HG02870 (cell line): ENCODE measurements at regions not wholly inside any gene's neighbourhood (a gene's known extent, or its start where the extent isn't known, plus 50 kb on each side); places are given as distances from the start of the nearest gene placed in this dataset.

Experiments used
- ATAC-seq: cut with Tn5 transposase; IDR thresholded peaks from one replicate; pipeline ENCODE4 v1.9.1; 2021; ENCODE audit warnings: mild to moderate bottlenecking, moderate library complexity; ENCODE audit not compliant: unreplicated experiment

- ATAC-seq = no peak
Observed at GRCh38 chr9:86662890-86663468, 284.3 kb downstream of the GAS1 start.

GRCh38 chr9:86660146-86660943 lies 287.0 kb downstream of the GAS1 start:
- ATAC-seq = no peak

GRCh38 chr9:86659413-86660046 lies 287.8 kb downstream of the GAS1 start:
- no peak for ATAC-seq

GRCh38 chr9:86655147-86655546 lies 292.2 kb downstream of the GAS1 start:
- no peak for ATAC-seq

- no peak for ATAC-seq
Observed at GRCh38 chr9:86653466-86653865, 293.8 kb downstream of the GAS1 start.

- ATAC-seq = no peak
Observed at GRCh38 chr9:86652736-86653135, 294.6 kb downstream of the GAS1 start.

- ATAC-seq = no peak
Observed at GRCh38 chr9:86649913-86650312, 295.7 kb upstream of the TUT7 start.

GRCh38 chr9:86648828-86649170 lies 294.6 kb upstream of the TUT7 start:
- no peak for ATAC-seq

- no peak for ATAC-seq
Observed at GRCh38 chr9:86648156-86648827, 294.1 kb upstream of the TUT7 start.

- no peak for ATAC-seq
Observed at GRCh38 chr9:86645303-86645702, 291.1 kb upstream of the TUT7 start.

- no peak for ATAC-seq
Observed at GRCh38 chr9:86644675-86645034, 290.4 kb upstream of the TUT7 start.

GRCh38 chr9:86643946-86644674 lies 289.9 kb upstream of the TUT7 start:
- ATAC-seq = no peak

GRCh38 chr9:86642721-86643120 lies 288.5 kb upstream of the TUT7 start:
- no peak for ATAC-seq

- no peak for ATAC-seq
Observed at GRCh38 chr9:86641970-86642369, 287.8 kb upstream of the TUT7 start.

- no peak for ATAC-seq
Observed at GRCh38 chr9:86639899-86640379, 285.7 kb upstream of the TUT7 start.

GRCh38 chr9:86639287-86639686 lies 285.1 kb upstream of the TUT7 start:
- no peak for ATAC-seq

GRCh38 chr9:86638109-86638508 lies 283.9 kb upstream of the TUT7 start:
- no peak for ATAC-seq

- no peak for ATAC-seq
Observed at GRCh38 chr9:86637515-86637914, 283.3 kb upstream of the TUT7 start.

- ATAC-seq = no peak
Observed at GRCh38 chr9:86636519-86636918, 282.3 kb upstream of the TUT7 start.

- no peak for ATAC-seq
Observed at GRCh38 chr9:86636038-86636437, 281.8 kb upstream of the TUT7 start.

- no peak for ATAC-seq
Observed at GRCh38 chr9:86634501-86634900, 280.3 kb upstream of the TUT7 start.
